GM12891 (cell line): ENCODE measurements at regions not wholly inside any gene's neighbourhood (a gene's known extent, or its start where the extent isn't known, plus 50 kb on each side); places are given as distances from the start of the nearest gene placed in this dataset.

ENCODE experiments used
- POLR2A ChIP-seq: IDR thresholded peaks from 2 replicates; pipeline ENCODE4 v1.6.1; 2011; ENCODE audit warnings: low read depth, low read length, control low read depth
- POLR2AphosphoS5 ChIP-seq: IDR thresholded peaks from 2 replicates; pipeline ENCODE4 v1.6.1; 2011; ENCODE audit warnings: low read depth, low read length, control low read depth

GRCh38 chr10:78424723-78425122 is 391.1 kb downstream of the RPS24 start:
- TF ChIP-seq POLR2A = no peak
- TF ChIP-seq POLR2AphosphoS5 = no peak
